Stimulated activated CD4-positive, alpha-beta T cell treated with anti-CD3 and anti-CD28 coated beads, Interleukin-2, amount 100 ng/mL, for 24 hours (primary cell): ENCODE measurements at regions not wholly inside any gene's neighbourhood (a gene's known extent, or its start where the extent isn't known, plus 50 kb on each side); places are given as distances from the start of the nearest gene placed in this dataset.
A peak's percentile ranks its signal among the peaks of the same experiment; 100 is the strongest.

Experiments
- DNase-seq, 2 donors: peaks; one replicate each; pipeline ENCODE4 v3.0.0-alpha.2; 2020

- no peak for DNase-seq
Measured at GRCh38 chr15:85312929-85313331, 67.5 kb upstream of the AKAP13 start.

GRCh38 chr15:85313339-85313738, 67.1 kb upstream of the AKAP13 start:
- no peak for DNase-seq

GRCh38 chr15:85314146-85314545, 66.3 kb upstream of the AKAP13 start:
- no peak for DNase-seq

GRCh38 chr15:85314633-85315032, 65.8 kb upstream of the AKAP13 start:
- DNase-seq: no peak

GRCh38 chr15:85316244-85316934, 64.0 kb upstream of the AKAP13 start:
- DNase-seq: no peak

- peak in 1 of 2 donors; percentile 20 for DNase-seq
Measured at GRCh38 chr15:85318048-85318731, 62.2 kb upstream of the AKAP13 start.

GRCh38 chr15:85318732-85319076, 61.7 kb upstream of the AKAP13 start:
- DNase-seq: no peak

- no peak for DNase-seq
Measured at GRCh38 chr15:85324202-85324601, 56.2 kb upstream of the AKAP13 start.

- no peak for DNase-seq
Measured at GRCh38 chr15:85325834-85326233, 54.6 kb upstream of the AKAP13 start.

- no peak for DNase-seq
Measured at GRCh38 chr15:85326291-85326690, 54.1 kb upstream of the AKAP13 start.

- DNase-seq: no peak
Measured at GRCh38 chr15:85327820-85328219, 52.6 kb upstream of the AKAP13 start.

- peak; percentile 23 to 35 for DNase-seq
Measured at GRCh38 chr15:85329561-85330422, 50.6 kb upstream of the AKAP13 start.
